ENCODE measurements at regions not wholly inside any gene's neighbourhood (a gene's known extent, or its start where the extent isn't known, plus 50 kb on each side); places are given as distances from the start of the nearest gene placed in this dataset.

GRCh38 chr14:43649508-43649907 is 857.6 kb downstream of the FSCB start:
- TF ChIP-seq CTCF (IDR thresholded peaks at IDR 0.05 in 4 of 5, conservative IDR thresholded peaks at IDR 0.05 in 1 of 5) (no peak), POLR2A (IDR thresholded peaks at IDR 0.05) (no peak)

Data from gastrocnemius medialis (tissue), 4 donors.